ENCODE measurements at regions not wholly inside any gene's neighbourhood (a gene's known extent, or its start where the extent isn't known, plus 50 kb on each side); places are given as distances from the start of the nearest gene placed in this dataset.

GRCh38 chr11:15672825-15673224 is 558.1 kb downstream of the INSC start:
- no peak for TF ChIP-seq CTCF (IDR thresholded peaks at IDR 0.05)
- TF ChIP-seq POLR2A (IDR thresholded peaks at IDR 0.05): no peak
